SK-N-SH (cell line): ENCODE measurements at regions not wholly inside any gene's neighbourhood (a gene's known extent, or its start where the extent isn't known, plus 50 kb on each side); places are given as distances from the start of the nearest gene placed in this dataset.
"Not testable (repeated sequence)": the region's sequence is repeated elsewhere in the genome, so short reads cannot be mapped to it uniquely, and the experiment has no call there.

ENCODE experiments used
- CTCF ChIA-PET: fragments of 300-600, 350-600 bp; formaldehyde crosslinking; extraction: SDS; loops from one replicate; lab custom pipeline; 2021; lab: Yijun Ruan, JAX
- POLR2A ChIA-PET: fragments of 350-600 bp; sonication (Branson Sonifier 250); formaldehyde crosslinking; extraction: SDS; loops from one replicate; lab custom pipeline; 2020; ENCODE audit warnings: antibody characterized with exemption, inconsistent platforms; lab: Yijun Ruan, JAX
- DNase-seq: peaks from one replicate; pipeline ENCODE4 v3.0.0; 2012
- H2AFZ ChIP-seq: fragments of 200-600 bp; sonication (generic); 2 replicates; pipeline ENCODE4 v1.8.1; 2016; ENCODE audit warnings: antibody characterized with exemption, mild to moderate bottlenecking, low read depth
- H3F3A ChIP-seq: fragments of 200-600 bp; sonication (generic); replicated peaks from 2 replicates; pipeline ENCODE3; 2016; ENCODE audit warnings: antibody characterized with exemption, mild to moderate bottlenecking; ENCODE audit not compliant: insufficient read depth
- H3K27ac ChIP-seq, 2 experiments: fragments of 200-500 bp in 1 of 2; fragments of 200-600 bp in 1 of 2; sonication (Bioruptor generic) in 1 of 2; sonication (generic), shearing (Covaris generic) in 1 of 2; 2 replicates each; pipeline versions ENCODE4 v1.5.1 to v1.6.1; 2014 to 2016; ENCODE audit warnings: low read depth in 2 of 2, inconsistent platforms in 1 of 2, low read length in 1 of 2, mild to moderate bottlenecking in 1 of 2, mixed read lengths in 1 of 2
- H3K27me3 ChIP-seq: fragments of 200-600 bp; sonication (generic), shearing (Covaris generic); 2 replicates; pipeline ENCODE4 v1.6.1; 2016; ENCODE audit warnings: mixed run types; ENCODE audit not compliant: insufficient read depth
- H3K36me3 ChIP-seq, 2 experiments: fragments of 200-500 bp in 1 of 2; fragments of 200-600 bp in 1 of 2; sonication (Bioruptor generic) in 1 of 2; sonication (generic) in 1 of 2; replicated peaks in 1 of 2; 2 replicates each; pipeline versions ENCODE3 to v1.5.1; 2014 to 2016; ENCODE audit warnings: low read length in 1 of 2, mild to moderate bottlenecking in 1 of 2; ENCODE audit not compliant: insufficient read depth in 2 of 2, control insufficient read depth in 1 of 2
- H3K4me1 ChIP-seq, 2 experiments: fragments of 200-500 bp in 1 of 2; fragments of 200-600 bp in 1 of 2; sonication (Bioruptor generic) in 1 of 2; sonication (generic), shearing (Covaris generic) in 1 of 2; 2 replicates each; pipeline versions ENCODE4 v1.5.1 to v1.6.1; 2014 to 2016; ENCODE audit warnings: low read depth in 1 of 2, low read length in 1 of 2, mixed run types in 1 of 2; ENCODE audit not compliant: insufficient read depth in 2 of 2, control insufficient read depth in 1 of 2
- H3K4me2 ChIP-seq: fragments of 200-600 bp; sonication (generic), shearing (Covaris generic); 2 replicates; pipeline ENCODE4 v1.6.1; 2017; ENCODE audit warnings: mixed run types
- H3K4me3 ChIP-seq, 2 experiments: fragments of 200-500 bp in 1 of 2; fragments of 200-600 bp in 1 of 2; sonication (Bioruptor generic) in 1 of 2; sonication (generic), shearing (Covaris generic) in 1 of 2; 2 replicates each; pipeline versions ENCODE4 v1.5.1 to v1.8.1; 2014 to 2016; ENCODE audit warnings: low read depth in 2 of 2, inconsistent platforms in 1 of 2, low read length in 1 of 2, mild to moderate bottlenecking in 1 of 2, mixed read lengths in 1 of 2, moderate library complexity in 1 of 2
- H3K79me2 ChIP-seq: fragments of 200-600 bp; sonication (generic); 2 replicates; pipeline ENCODE4 v1.8.1; 2017; ENCODE audit warnings: mild to moderate bottlenecking; ENCODE audit not compliant: insufficient read depth
- H3K9ac ChIP-seq: fragments of 200-600 bp; sonication (generic); 2 replicates; pipeline ENCODE4 v1.6.1; 2017; ENCODE audit warnings: mixed run types
- H3K9me2 ChIP-seq: fragments of 200-600 bp; sonication (generic); 2 replicates; pipeline ENCODE4 v1.6.1; 2017; ENCODE audit warnings: mixed run types
- H3K9me3 ChIP-seq: fragments of 200-600 bp; sonication (generic); 2 replicates; pipeline ENCODE4 v1.6.1; 2017; ENCODE audit warnings: mixed run types, mild to moderate bottlenecking, moderate library complexity
- H4K20me1 ChIP-seq: fragments of 200-600 bp; sonication (generic); 2 replicates; pipeline ENCODE4 v1.6.1; 2017; ENCODE audit warnings: mild to moderate bottlenecking, mixed run types; ENCODE audit not compliant: insufficient read depth
- WGBS: methylation state at CpG from one replicate; pipeline ENCODE4 v1.1.6; 2017; ENCODE audit warnings: low lambda C conversion rate; 5-methylcytosine and 5-hydroxymethylcytosine counted together

DNA sequence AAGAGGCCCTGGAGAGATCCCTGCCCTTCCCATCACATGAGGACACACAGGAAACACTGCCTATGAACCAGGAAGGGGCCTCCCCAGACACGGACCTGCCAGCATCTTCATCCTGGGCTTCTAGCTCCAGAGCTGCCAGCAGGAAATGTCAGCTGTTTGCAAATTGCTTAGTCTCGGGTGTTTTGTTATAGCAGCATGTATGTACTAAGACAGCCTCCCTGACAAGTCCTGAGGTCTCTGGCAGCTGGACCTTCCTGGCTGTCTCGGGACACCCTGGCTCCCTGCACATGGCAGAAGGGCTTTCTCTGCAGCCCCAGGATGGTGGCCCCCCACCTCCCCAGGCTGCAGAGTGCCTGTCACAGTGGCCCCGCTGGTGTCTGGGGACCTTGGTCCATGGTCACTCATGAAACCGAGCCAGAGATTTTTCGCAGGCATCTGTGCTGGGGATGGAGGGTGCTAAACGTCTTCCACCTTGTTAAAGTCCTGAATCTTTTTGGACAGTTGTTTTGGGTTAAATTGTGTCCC, 153.4 kb downstream of the NPIPB11 start:
- H3K9ac ChIP-seq, CTCF ChIA-PET, H3K27me3 ChIP-seq, H3K36me3 ChIP-seq, H3K9me2 ChIP-seq, H3K79me2 ChIP-seq, H3K4me2 ChIP-seq, POLR2A ChIA-PET, H3F3A ChIP-seq, H3K27ac ChIP-seq, H4K20me1 ChIP-seq, DNase-seq, H2AFZ ChIP-seq, H3K4me3 ChIP-seq, H3K9me3 ChIP-seq: not testable (repeated sequence)
- WGBS: 68% methylated on average over 3 of the region's 7 CpGs
- H3K4me1 ChIP-seq: peaks cover 0 to 16% of the 10 kb centered on the region in 2 experiments; a peak in 1 of 4 replicates

DNA sequence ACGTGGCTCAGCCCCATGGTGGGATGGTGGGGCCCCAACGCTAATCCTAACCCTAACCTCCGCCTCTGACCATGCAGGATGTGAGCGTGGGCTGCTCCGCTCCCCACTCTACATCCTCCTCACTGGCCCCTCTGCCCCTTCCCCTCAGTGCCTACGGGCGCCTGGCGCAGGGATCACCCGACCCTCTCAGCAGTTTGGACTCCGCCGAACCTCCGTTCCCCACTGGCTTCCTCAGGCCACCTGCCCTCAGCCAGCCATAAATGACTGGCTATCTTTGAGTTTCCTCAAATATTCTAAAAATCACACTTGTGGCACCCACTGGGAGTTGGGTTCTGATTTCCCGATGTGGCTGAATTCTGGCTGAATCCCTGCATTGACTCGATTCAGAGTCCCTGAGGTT, 154.2 kb downstream of the NPIPB11 start:
- H3K27me3 ChIP-seq, H3K9ac ChIP-seq, H3K27ac ChIP-seq, H3K36me3 ChIP-seq, H3K9me2 ChIP-seq, H3K79me2 ChIP-seq, DNase-seq, H3F3A ChIP-seq, H3K4me2 ChIP-seq, H3K4me3 ChIP-seq, POLR2A ChIA-PET, H4K20me1 ChIP-seq, CTCF ChIA-PET, H3K9me3 ChIP-seq, H2AFZ ChIP-seq: not testable (repeated sequence)
- 91% methylated on average over 9 of the region's 14 CpGs for WGBS
- H3K4me1 ChIP-seq: peaks cover 0 to 16% of the 10 kb centered on the region in 2 experiments; a peak in 1 of 4 replicates

DNA sequence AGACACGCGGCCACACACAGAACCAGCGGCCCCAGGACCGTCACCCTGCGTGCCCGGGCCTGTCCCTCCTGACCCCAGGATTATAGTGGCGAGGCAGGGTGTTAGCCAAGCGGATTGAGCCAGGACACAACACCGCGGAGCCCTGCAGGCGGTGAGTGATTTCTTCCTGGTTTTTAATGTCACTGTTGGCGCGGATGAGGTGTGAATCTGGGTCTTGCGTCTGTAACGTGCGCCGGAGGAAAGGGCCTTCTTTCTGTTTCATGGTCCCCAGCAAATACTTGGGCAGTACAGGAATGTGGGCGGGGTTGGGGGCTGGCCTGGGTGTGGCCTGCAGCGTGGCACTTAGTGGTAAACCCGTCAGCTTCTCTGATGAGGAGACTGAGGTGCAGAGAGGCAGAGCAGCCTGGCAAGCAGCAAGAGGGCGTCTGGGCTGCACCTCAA, 154.9 kb downstream of the NPIPB11 start:
- WGBS: 89% methylated on average over 14 of the region's 21 CpGs
- DNase-seq, H3F3A ChIP-seq, CTCF ChIA-PET, POLR2A ChIA-PET, H3K27me3 ChIP-seq, H4K20me1 ChIP-seq, H3K4me3 ChIP-seq, H2AFZ ChIP-seq, H3K27ac ChIP-seq, H3K36me3 ChIP-seq, H3K9ac ChIP-seq, H3K79me2 ChIP-seq, H3K9me2 ChIP-seq, H3K4me2 ChIP-seq, H3K9me3 ChIP-seq: not testable (repeated sequence)
- peaks cover 0 to 11% of the 10 kb centered on the region in 2 experiments; a peak in 1 of 4 replicates for H3K4me1 ChIP-seq

DNA sequence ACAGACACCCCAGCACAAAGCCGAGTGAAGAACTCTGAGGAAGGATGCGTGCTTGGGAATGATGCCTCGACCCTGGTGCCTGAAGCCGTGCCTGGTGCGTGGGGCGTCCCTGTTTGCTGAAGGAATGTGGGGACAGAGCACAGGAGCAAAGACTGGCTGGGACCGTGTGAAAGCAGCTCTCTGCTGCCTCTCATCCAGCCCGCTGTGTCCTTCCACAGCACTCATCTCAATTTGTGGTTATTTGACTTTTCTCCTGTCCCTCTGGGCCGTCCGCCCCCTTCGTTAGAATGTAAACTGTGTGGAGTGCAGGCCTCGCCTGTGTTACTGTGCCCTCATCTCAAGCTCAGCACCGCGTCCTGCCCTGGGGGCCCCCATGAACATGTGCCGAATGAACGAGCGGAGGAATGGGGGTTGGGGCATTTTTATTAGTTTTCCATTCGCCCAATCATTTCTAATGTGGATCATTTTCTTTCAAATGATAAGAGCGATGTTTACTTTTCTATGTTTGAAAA, 155.5 kb downstream of the NPIPB11 start:
- 93% methylated on average over 13 of the region's 19 CpGs for WGBS
- H3K9me3 ChIP-seq, H4K20me1 ChIP-seq, POLR2A ChIA-PET, H3K79me2 ChIP-seq, H3K27me3 ChIP-seq, H3F3A ChIP-seq, H3K36me3 ChIP-seq, H3K4me3 ChIP-seq, CTCF ChIA-PET, H3K4me1 ChIP-seq, H3K9me2 ChIP-seq, H3K9ac ChIP-seq, DNase-seq, H3K27ac ChIP-seq, H3K4me2 ChIP-seq, H2AFZ ChIP-seq: not testable (repeated sequence)

DNA sequence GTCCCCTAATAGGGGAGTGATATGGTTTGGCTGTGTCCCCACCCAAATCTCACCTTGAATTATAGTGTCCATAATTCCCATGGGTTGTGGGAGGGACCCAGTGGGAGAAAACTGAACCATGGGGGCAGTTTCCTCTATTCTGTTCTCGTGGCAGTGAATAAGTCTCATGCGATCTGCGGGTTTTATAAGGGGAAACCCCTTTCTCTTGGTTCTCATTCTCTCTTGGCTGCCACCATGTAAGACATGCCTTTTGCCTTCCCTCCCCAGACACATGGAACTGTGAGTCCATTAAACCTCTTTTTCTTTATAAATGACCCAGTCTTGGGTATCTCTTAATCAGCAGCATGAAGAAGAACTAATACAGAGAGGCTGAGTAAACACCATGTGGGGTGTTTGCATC, 156.0 kb downstream of the NPIPB11 start:
- DNase-seq, H3K4me1 ChIP-seq, CTCF ChIA-PET, H3K9ac ChIP-seq, POLR2A ChIA-PET, H3K9me2 ChIP-seq, H3K4me3 ChIP-seq, H3K9me3 ChIP-seq, H3K4me2 ChIP-seq, H2AFZ ChIP-seq, H3K79me2 ChIP-seq, H4K20me1 ChIP-seq, H3F3A ChIP-seq, H3K36me3 ChIP-seq, H3K27me3 ChIP-seq, H3K27ac ChIP-seq: not testable (repeated sequence)
- 81% methylated on average over 3 of the region's 3 CpGs for WGBS

DNA sequence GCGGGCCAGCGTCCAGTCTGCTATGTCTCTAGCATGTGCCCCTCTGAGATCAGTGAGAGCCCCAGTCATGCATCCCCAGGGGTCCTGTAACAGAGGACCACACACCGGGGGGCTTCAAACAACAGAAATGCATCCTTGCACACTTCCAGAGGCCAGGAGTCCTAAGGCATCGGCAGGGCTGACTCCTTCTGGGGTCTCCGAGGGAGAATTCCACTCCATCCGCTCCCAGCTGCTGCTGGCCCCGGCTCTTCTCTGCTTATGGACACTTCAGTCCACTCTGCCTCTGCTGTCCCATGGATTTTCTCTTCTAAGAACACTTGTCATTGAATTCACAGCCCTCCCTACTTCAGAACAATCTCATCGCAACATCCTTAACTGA, 157.6 kb downstream of the NPIPB11 start:
- H3F3A ChIP-seq, DNase-seq, H3K4me3 ChIP-seq, H3K79me2 ChIP-seq, H3K27me3 ChIP-seq, H3K9me3 ChIP-seq, POLR2A ChIA-PET, H3K9ac ChIP-seq, CTCF ChIA-PET, H3K4me2 ChIP-seq, H3K9me2 ChIP-seq, H3K36me3 ChIP-seq, H2AFZ ChIP-seq, H3K27ac ChIP-seq, H3K4me1 ChIP-seq, H4K20me1 ChIP-seq: not testable (repeated sequence)
- WGBS: 87% methylated on average over 4 of the region's 8 CpGs
